HL-60 (cell line): ENCODE measurements at regions not wholly inside any gene's neighbourhood (a gene's known extent, or its start where the extent isn't known, plus 50 kb on each side); places are given as distances from the start of the nearest gene placed in this dataset.

Experiments
- CTCF ChIP-seq: IDR thresholded peaks from one replicate; pipeline ENCODE4 v1.5.1; 2011; ENCODE audit warnings: low read length, control low read depth, inconsistent platforms; ENCODE audit not compliant: insufficient read depth
- POLR2AphosphoS5 ChIP-seq: IDR thresholded peaks from 2 replicates; pipeline ENCODE4 v1.6.1; 2012; ENCODE audit warnings: low read depth
- REST ChIP-seq: IDR thresholded peaks from 2 replicates; pipeline ENCODE4 v1.6.1; 2012; ENCODE audit warnings: low read depth; ENCODE audit not compliant: insufficient replicate concordance
- SPI1 ChIP-seq: IDR thresholded peaks from 2 replicates; pipeline ENCODE4 v1.6.1; 2012; ENCODE audit warnings: low read depth, mild to moderate bottlenecking, borderline replicate concordance

GRCh38 chr13:55653497-55653896 is 1487.2 kb upstream of the PRR20A start:
- TF ChIP-seq CTCF (no peak), REST (no peak), POLR2AphosphoS5 (no peak), SPI1 (no peak)
